ENCODE measurements at regions not wholly inside any gene's neighbourhood (a gene's known extent, or its start where the extent isn't known, plus 50 kb on each side); places are given as distances from the start of the nearest gene placed in this dataset.
"Not testable (repeated sequence)": the region's sequence is repeated elsewhere in the genome, so short reads cannot be mapped to it uniquely, and the experiment has no call there.

- H3K36me3 ChIP-seq, result no peaks in the 10 kb centered on the region
- TF ChIP-seq POLR2A (IDR thresholded peaks at IDR 0.05) (no peak), CTCF (IDR thresholded peaks at IDR 0.05) (no peak)
- no peaks in the 10 kb centered on the region for H3K9me3 ChIP-seq
- no peaks in the 10 kb centered on the region for H3K4me1 ChIP-seq
- H3K4me3 ChIP-seq (replicated peaks in 1 of 3), result no peak overlapping the region
- DNase-seq, result no peak
- H3K27me3 ChIP-seq, result no peaks in the 10 kb centered on the region
- intact Hi-C loops (cut with DNase I), result no loop called here
- WGBS, 2 donors, result 74 to 83% methylated on average over 6 of the region's 6 CpGs
- H3K27ac ChIP-seq, result no peak overlapping the region
These were observed 216.3 kb upstream of the ZNF608 start for GRCh38 chr5:124962735-124963134.

- WGBS, 2 donors, result 81 to 85% methylated on average over 14 of the region's 14 CpGs
- DNase-seq, result no peak
These were observed 216.9 kb upstream of the ZNF608 start for GRCh38 chr5:124963236-124963919.

GRCh38 chr5:124966741-124967140 is 220.3 kb upstream of the ZNF608 start:
- WGBS, 2 donors, result 82 to 91% methylated on average over 5 of the region's 5 CpGs
- H3K27me3 ChIP-seq; H3K4me3 ChIP-seq (replicated peaks in 1 of 3); DNase-seq; H3K4me1 ChIP-seq; intact Hi-C loops (cut with DNase I); H3K9me3 ChIP-seq; H3K36me3 ChIP-seq; H3K27ac ChIP-seq: not testable (repeated sequence)

More at GRCh38 chr5:124963236-124963919, 216.9 kb upstream of the ZNF608 start:
- Histone ChIP-seq H3K9me3 (no peaks in the 10 kb centered on the region), H3K4me1 (no peaks in the 10 kb centered on the region), H3K27me3 (no peaks in the 10 kb centered on the region), H3K27ac (no peak overlapping the region), H3K4me3 (replicated peaks in 1 of 3) (no peak overlapping the region), H3K36me3 (no peaks in the 10 kb centered on the region)
- intact Hi-C loops (cut with DNase I), result no loop called here
- no peak for TF ChIP-seq POLR2A (IDR thresholded peaks at IDR 0.05)
- no peak for TF ChIP-seq CTCF (IDR thresholded peaks at IDR 0.05)

- H3K27ac ChIP-seq; H3K4me3 ChIP-seq (replicated peaks in 1 of 3); H3K9me3 ChIP-seq; H3K27me3 ChIP-seq; H3K4me1 ChIP-seq; intact Hi-C loops (cut with DNase I); DNase-seq; H3K36me3 ChIP-seq: not testable (repeated sequence)
- 91 to 92% methylated on average over 5 of the region's 5 CpGs for WGBS, 2 donors
These were observed 223.9 kb upstream of the ZNF608 start for GRCh38 chr5:124970381-124970780.

GRCh38 chr5:124972703-124973102 is 226.3 kb upstream of the ZNF608 start:
- WGBS, 2 donors, result 87 to 88% methylated on average over 6 of the region's 6 CpGs
- intact Hi-C loops (cut with DNase I), result no loop called here
- no peaks in the 10 kb centered on the region for H3K4me1 ChIP-seq
- no peak for DNase-seq
- H3K27me3 ChIP-seq, result no peaks in the 10 kb centered on the region
- no peaks in the 10 kb centered on the region for H3K36me3 ChIP-seq
- no peak overlapping the region for H3K4me3 ChIP-seq (replicated peaks in 1 of 3)
- H3K27ac ChIP-seq, result no peak overlapping the region
- no peaks in the 10 kb centered on the region for H3K9me3 ChIP-seq
- TF ChIP-seq CTCF (IDR thresholded peaks at IDR 0.05), result no peak
- TF ChIP-seq POLR2A (IDR thresholded peaks at IDR 0.05), result no peak

- intact Hi-C loops (cut with DNase I), result no loop called here
- TF ChIP-seq POLR2A (IDR thresholded peaks at IDR 0.05), result no peak
- no peak for TF ChIP-seq CTCF (IDR thresholded peaks at IDR 0.05)
- no peak for DNase-seq
- H3K4me3 ChIP-seq (replicated peaks in 1 of 3), result no peak overlapping the region
- WGBS, 2 donors, result 92 to 93% methylated on average over 6 of the region's 6 CpGs
- H3K9me3 ChIP-seq, result no peaks in the 10 kb centered on the region
- H3K4me1 ChIP-seq, result no peaks in the 10 kb centered on the region
- no peak overlapping the region for H3K27ac ChIP-seq
- no peaks in the 10 kb centered on the region for H3K27me3 ChIP-seq
- H3K36me3 ChIP-seq, result no peaks in the 10 kb centered on the region
These were observed 227.2 kb upstream of the ZNF608 start for GRCh38 chr5:124973661-124974060.
